Ecto neural progenitor cell (in vitro differentiated cells): ENCODE measurements at regions not wholly inside any gene's neighbourhood (a gene's known extent, or its start where the extent isn't known, plus 50 kb on each side); places are given as distances from the start of the nearest gene placed in this dataset.

Experiments used
- DNase-seq: peaks from one replicate; pipeline ENCODE4 v3.0.0-alpha.2; 2018; ENCODE audit warnings: low spot score

- no peak for DNase-seq
Measured at GRCh38 chr13:104314926-104315535, 1248.8 kb upstream of the SLC10A2 start.

GRCh38 chr13:104314321-104314720 lies 1248.1 kb upstream of the SLC10A2 start:
- no peak for DNase-seq

- DNase-seq = no peak
Measured at GRCh38 chr13:104310861-104311260, 1244.6 kb upstream of the SLC10A2 start.

GRCh38 chr13:104309431-104309830 lies 1243.2 kb upstream of the SLC10A2 start:
- DNase-seq = no peak

- no peak for DNase-seq
Measured at GRCh38 chr13:104301171-104301975, 1235.2 kb upstream of the SLC10A2 start.

GRCh38 chr13:104297075-104297474 lies 1230.9 kb upstream of the SLC10A2 start:
- DNase-seq = no peak

- no peak for DNase-seq
Measured at GRCh38 chr13:104296286-104296685, 1230.1 kb upstream of the SLC10A2 start.

- DNase-seq = no peak
Measured at GRCh38 chr13:104295537-104295936, 1229.3 kb upstream of the SLC10A2 start.

- DNase-seq = no peak
Measured at GRCh38 chr13:104289400-104289799, 1223.2 kb upstream of the SLC10A2 start.

GRCh38 chr13:104288496-104288895 lies 1222.3 kb upstream of the SLC10A2 start:
- no peak for DNase-seq

- DNase-seq = no peak
Measured at GRCh38 chr13:104286566-104287290, 1220.5 kb upstream of the SLC10A2 start.

- no peak for DNase-seq
Measured at GRCh38 chr13:104281910-104282309, 1215.7 kb upstream of the SLC10A2 start.

- DNase-seq = no peak
Measured at GRCh38 chr13:104270731-104271130, 1204.5 kb upstream of the SLC10A2 start.

GRCh38 chr13:104267206-104267811 lies 1201.1 kb upstream of the SLC10A2 start:
- no peak for DNase-seq

- DNase-seq = no peak
Measured at GRCh38 chr13:104256701-104257100, 1190.5 kb upstream of the SLC10A2 start.

GRCh38 chr13:104253063-104253680 lies 1187.0 kb upstream of the SLC10A2 start:
- no peak for DNase-seq

- no peak for DNase-seq
Measured at GRCh38 chr13:104251931-104252330, 1185.7 kb upstream of the SLC10A2 start.

- no peak for DNase-seq
Measured at GRCh38 chr13:104246955-104247354, 1180.7 kb upstream of the SLC10A2 start.

GRCh38 chr13:104206450-104207044 lies 1140.3 kb upstream of the SLC10A2 start:
- no peak for DNase-seq

GRCh38 chr13:104204177-104204576 lies 1138.0 kb upstream of the SLC10A2 start:
- no peak for DNase-seq

GRCh38 chr13:104198801-104199200 lies 1132.6 kb upstream of the SLC10A2 start:
- DNase-seq = no peak

- no peak for DNase-seq
Measured at GRCh38 chr13:104196611-104197010, 1130.4 kb upstream of the SLC10A2 start.
